Middle frontal gyrus (tissue), 1 donor: ENCODE measurements at regions not wholly inside any gene's neighbourhood (a gene's known extent, or its start where the extent isn't known, plus 50 kb on each side); places are given as distances from the start of the nearest gene placed in this dataset.

Experiments
- DNase-seq: peaks from one replicate; pipeline ENCODE4 v3.0.0-alpha.2; 2015; ENCODE audit warnings: low spot score; ENCODE audit errors: extremely low spot score

DNA sequence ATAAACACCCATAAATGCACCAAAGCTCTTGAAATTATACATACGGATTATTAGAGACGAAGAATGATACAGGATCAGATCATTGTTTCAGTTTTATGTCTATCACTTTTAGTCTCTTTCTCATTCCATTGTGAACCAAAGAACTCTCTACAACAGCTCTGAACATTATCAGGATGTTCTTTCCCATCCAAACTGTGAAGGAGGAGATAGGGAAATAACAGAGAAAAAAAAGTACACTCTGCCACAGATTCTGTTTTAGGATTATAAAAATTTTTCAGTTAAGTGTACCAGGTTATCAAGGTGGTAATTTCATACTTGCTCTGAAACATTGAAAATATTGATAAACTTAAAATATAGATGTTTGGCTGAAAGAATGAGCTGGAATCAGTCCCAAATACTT is 270.9 kb downstream of the MZT1 start:
- DNase-seq: no peak

DNA sequence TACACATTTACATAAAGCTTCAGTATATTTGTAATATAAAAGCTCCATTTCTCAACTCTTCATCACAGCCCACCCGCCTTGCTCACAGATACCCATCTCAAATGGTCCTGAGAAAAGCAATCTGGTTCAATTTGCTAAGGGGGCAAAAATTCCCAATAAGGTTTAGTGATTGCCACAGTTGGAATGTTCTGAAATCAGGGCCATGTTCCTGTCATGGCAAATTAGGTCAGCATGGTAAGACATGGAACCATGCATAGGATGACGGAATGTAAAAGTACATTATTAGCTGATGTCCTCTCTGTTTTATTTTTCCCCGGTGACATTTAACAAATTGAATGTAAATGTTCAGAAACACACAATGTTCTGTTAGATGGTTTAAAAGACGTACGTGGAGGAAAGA is 274.3 kb downstream of the MZT1 start:
- DNase-seq: no peak

GRCh38 chr13:72448082-72448481 is 279.3 kb downstream of the MZT1 start:
- no peak for DNase-seq

DNA sequence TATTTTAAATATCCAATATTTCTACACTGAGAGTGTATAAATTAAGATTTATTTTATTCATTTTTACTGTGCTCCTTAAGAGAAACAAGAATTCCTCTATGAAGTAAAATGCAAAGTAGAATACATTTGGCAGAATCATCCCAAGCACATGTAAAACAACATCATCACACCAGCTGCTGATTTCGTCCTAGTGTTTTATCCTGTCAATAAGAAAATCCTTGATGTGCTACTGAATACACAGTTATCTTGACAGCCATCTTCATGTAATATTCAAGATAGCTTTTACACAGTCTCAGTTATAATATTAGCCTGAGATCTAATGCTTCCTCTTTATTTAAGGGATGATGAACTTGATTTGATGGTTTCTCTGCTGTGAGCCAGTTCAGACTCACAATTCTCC is 282.4 kb downstream of the MZT1 start:
- DNase-seq: no peak

GRCh38 chr13:72437458-72437857 is 290.0 kb downstream of the MZT1 start:
- DNase-seq: no peak

GRCh38 chr13:72435251-72435650 is 292.2 kb downstream of the MZT1 start:
- no peak for DNase-seq

DNA sequence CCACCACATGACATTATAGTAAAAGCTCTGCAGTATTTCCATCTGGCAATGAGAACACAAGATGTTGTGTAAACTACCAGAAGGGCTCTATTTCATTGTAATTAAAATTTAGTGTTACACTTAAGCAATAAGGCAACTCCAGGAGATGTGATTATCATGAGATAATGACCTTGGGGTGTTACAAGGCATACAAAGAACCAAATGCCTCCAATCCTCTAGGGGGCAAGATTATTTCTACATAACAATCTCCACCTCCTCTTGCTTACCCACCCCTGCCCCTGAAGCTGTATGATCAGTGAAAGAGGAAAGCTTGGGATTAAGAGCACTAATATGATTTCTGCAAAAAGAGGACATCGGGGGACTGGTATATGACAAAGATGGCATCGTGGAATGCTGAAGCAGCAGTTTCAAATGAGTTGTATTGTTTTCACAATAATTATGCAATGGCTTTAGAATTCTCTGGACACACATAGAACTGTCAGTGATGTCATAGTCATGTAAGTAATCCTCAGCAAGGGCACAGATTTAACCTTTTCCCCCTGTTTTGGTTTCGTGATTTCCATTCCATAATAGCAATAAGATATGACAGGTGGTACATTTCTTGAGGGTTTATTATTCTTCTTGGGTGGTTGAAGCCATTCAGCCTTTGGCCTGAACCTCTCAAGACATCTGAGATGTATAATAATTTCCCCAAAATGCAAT is 295.3 kb downstream of the MZT1 start:
- no peak for DNase-seq

GRCh38 chr13:72430923-72431322 is 296.5 kb downstream of the MZT1 start:
- DNase-seq: no peak

- DNase-seq: no peak
These were observed 299.5 kb downstream of the MZT1 start for GRCh38 chr13:72427757-72428528.

- DNase-seq: no peak
These were observed 303.4 kb downstream of the MZT1 start for GRCh38 chr13:72424059-72424458.

DNA sequence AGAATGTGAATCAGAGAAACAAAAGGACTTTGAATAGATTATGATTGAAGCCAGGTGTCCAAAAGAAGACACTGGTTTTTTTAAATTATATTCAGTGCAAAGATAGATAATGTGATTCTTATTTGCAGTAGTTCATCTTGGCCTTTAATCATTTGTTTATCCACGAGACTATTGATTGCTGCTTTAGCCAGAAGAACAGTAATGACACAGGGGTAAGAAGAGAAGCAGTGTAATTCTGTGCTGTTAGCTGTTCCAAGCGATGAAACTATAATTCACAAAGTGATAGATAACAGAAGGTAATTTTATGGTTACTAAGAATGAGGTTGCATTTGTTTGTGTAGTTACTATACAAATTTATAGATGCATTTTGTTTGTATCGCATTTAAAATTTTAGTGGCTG is 311.6 kb downstream of the MZT1 start:
- DNase-seq: no peak

DNA sequence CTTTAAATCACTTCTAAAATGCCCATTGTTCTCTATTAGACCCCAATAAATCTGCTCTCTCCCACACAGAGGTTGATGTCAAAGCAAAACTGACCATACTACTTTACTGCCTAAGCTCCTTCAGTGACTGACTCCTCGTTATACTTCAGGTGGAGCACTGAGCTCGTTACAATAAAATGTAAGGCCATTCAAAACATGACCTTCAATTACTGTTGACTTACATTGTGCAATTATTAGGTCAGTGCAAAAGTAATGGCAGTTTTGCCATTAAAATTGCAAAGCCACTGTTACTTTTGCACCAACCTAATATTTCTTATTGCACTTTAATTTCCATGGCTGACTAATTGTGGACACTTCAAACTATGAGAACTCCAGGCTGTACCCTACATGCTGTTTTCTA is 314.9 kb downstream of the MZT1 start:
- DNase-seq: no peak

- DNase-seq: no peak
These were observed 322.0 kb downstream of the MZT1 start for GRCh38 chr13:72405441-72405840.

DNA sequence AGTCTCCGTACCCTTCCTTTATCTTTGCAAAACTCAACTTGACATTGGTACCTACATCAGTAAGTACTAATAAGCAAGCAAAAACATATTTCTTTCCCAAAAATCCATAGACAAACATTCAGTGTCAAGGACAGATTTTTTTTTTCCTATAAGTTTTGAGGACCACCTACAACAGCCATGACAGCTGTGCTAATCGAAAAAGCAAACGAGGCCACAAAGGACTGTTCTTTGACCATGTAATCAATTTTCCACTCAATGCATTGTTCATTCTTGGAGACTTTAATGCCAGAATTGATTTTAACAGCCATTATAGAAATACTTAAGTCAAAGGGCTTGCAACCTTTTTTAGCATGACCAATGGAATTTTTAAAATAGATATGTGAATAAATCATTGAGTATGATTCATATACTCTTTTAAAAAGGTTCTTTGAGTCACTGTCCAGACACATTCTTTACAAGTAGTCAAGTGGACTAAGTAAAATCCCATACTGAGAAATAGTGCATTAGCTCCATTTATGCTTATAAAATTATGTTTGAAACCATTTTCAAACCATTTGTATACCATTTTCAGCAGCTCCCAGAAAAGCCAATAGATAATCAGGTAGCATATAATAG is 323.9 kb downstream of the MZT1 start:
- DNase-seq: no peak

- no peak for DNase-seq
These were observed 326.6 kb downstream of the MZT1 start for GRCh38 chr13:72400856-72401255.

DNA sequence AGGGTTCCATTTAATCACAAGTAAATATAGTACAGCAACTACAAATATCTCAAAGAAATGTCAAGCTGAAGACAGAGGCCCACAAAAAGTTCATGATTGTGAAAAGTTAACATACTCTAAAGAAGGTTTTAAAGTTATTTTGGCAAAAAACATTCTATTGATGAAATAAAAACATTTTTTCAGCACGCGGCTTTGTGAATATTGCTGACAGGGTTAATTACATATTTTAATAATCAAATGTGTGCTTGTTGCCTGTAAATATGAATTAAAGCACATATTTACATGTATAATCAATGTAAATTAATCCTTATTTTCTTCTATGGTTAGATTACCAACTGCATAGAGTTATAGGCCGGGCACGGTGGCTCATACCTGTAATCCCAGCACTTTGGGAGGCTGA is 328.1 kb downstream of the MZT1 start:
- no peak for DNase-seq

GRCh38 chr13:72397265-72397664 is 330.2 kb downstream of the MZT1 start:
- DNase-seq: no peak

DNA sequence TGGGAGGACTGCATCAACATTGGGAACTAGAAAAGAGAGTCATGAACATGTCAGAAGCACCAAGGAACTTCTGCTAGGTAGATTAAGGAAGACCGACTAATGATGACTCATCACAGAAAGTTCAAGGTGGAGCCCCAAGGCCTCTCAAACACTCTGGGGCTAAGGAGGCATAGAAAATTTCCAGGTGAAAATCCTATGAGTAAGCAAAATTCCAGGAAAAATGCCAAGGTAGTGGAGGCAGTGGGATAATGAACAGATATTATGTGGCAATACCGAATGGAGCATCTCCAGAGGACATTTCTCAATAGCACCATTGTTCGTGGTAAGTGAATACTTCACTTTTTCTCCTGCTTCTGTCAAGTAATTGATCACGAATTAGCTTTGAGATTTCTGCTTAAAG is 336.5 kb downstream of the MZT1 start:
- no peak for DNase-seq

GRCh38 chr13:72386138-72386684 is 341.2 kb downstream of the MZT1 start:
- no peak for DNase-seq

- no peak for DNase-seq
These were observed 342.6 kb downstream of the MZT1 start for GRCh38 chr13:72384879-72385278.

- DNase-seq: no peak
These were observed 343.1 kb downstream of the MZT1 start for GRCh38 chr13:72384186-72384823.

- no peak for DNase-seq
These were observed 343.8 kb downstream of the MZT1 start for GRCh38 chr13:72383646-72384045.
